ENCODE measurements at regions not wholly inside any gene's neighbourhood (a gene's known extent, or its start where the extent isn't known, plus 50 kb on each side); places are given as distances from the start of the nearest gene placed in this dataset.

DNA sequence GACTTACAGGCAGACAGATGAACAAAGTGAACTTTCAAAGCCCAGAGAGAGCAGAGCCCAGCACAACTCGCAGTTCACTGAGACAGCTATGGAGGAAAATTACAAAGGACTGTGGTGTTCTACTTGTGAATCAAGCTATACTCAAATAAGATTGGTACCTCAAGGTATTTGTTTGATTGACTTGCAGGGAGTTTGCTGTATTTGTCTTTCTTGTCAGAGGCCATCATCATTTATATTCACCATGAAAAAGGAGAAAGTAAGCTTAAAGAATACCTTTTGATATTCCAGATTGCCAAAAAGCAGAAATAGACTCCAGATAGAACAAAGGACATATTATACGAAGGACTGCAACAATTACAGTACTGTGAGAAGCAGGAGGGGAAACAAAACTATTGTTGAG, 1047.9 kb downstream of the RPA4 start:
- no peak for TF ChIP-seq CEBPB (IDR thresholded peaks at IDR 0.05)
- TF ChIP-seq ZBTB7A (IDR thresholded peaks at IDR 0.05; ENCODE audit: low read depth): no peak
- TF ChIP-seq YY1 (IDR thresholded peaks at IDR 0.05; ENCODE audit: low read depth): no peak
- TF ChIP-seq TCF12 (IDR thresholded peaks at IDR 0.05; ENCODE audit: low read depth): no peak
- TF ChIP-seq, protein P1, sequence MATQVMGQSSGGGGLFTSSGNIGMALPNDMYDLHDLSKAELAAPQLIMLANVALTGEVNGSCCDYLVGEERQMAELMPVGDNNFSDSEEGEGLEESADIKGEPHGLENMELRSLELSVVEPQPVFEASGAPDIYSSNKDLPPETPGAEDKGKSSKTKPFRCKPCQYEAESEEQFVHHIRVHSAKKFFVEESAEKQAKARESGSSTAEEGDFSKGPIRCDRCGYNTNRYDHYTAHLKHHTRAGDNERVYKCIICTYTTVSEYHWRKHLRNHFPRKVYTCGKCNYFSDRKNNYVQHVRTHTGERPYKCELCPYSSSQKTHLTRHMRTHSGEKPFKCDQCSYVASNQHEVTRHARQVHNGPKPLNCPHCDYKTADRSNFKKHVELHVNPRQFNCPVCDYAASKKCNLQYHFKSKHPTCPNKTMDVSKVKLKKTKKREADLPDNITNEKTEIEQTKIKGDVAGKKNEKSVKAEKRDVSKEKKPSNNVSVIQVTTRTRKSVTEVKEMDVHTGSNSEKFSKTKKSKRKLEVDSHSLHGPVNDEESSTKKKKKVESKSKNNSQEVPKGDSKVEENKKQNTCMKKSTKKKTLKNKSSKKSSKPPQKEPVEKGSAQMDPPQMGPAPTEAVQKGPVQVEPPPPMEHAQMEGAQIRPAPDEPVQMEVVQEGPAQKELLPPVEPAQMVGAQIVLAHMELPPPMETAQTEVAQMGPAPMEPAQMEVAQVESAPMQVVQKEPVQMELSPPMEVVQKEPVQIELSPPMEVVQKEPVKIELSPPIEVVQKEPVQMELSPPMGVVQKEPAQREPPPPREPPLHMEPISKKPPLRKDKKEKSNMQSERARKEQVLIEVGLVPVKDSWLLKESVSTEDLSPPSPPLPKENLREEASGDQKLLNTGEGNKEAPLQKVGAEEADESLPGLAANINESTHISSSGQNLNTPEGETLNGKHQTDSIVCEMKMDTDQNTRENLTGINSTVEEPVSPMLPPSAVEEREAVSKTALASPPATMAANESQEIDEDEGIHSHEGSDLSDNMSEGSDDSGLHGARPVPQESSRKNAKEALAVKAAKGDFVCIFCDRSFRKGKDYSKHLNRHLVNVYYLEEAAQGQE (IDR thresholded peaks at IDR 0.05; ENCODE audit: low read depth): no peak

DNA sequence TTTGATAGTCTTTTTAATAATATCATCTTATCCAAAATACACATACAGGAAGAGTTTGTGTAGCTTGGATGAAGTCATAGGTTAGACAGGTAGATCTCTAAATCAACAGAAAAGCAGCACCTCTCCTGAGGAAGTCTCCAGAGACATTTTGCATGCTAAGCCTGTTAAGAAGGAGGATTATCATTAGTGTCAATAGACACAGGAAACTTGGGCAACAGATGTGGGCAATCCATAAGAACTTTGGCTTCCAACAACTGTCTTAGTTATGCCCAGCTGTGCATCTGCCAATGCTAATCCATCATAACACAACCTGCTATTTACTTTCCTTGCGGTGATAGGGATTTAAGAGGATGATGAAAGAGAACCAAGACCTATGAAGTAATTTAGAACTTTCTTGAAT, 1052.6 kb downstream of the RPA4 start:
- TF ChIP-seq CREB1 (IDR thresholded peaks at IDR 0.05; ENCODE audit: low read depth) (no peak), FOXM1 (IDR thresholded peaks at IDR 0.05; ENCODE audit: borderline replicate concordance, low read depth) (no peak), TEAD4 (IDR thresholded peaks at IDR 0.05) (no peak), ZBTB7A (IDR thresholded peaks at IDR 0.05; ENCODE audit: low read depth) (no peak), CEBPB (IDR thresholded peaks at IDR 0.05) (no peak), EGR1 (IDR thresholded peaks at IDR 0.05) (no peak), TCF12 (IDR thresholded peaks at IDR 0.05; ENCODE audit: low read depth) (no peak), RAD21 (IDR thresholded peaks at IDR 0.05; ENCODE audit: low read depth) (no peak), YY1 (IDR thresholded peaks at IDR 0.05; ENCODE audit: low read depth) (no peak), TAF1 (IDR thresholded peaks at IDR 0.05; ENCODE audit: low read depth) (no peak), MAX (IDR thresholded peaks at IDR 0.05) (no peak), EP300 (IDR thresholded peaks at IDR 0.05; ENCODE audit: borderline replicate concordance) (no peak), NFIC (IDR thresholded peaks at IDR 0.05) (no peak)
- TF ChIP-seq, protein P2, sequence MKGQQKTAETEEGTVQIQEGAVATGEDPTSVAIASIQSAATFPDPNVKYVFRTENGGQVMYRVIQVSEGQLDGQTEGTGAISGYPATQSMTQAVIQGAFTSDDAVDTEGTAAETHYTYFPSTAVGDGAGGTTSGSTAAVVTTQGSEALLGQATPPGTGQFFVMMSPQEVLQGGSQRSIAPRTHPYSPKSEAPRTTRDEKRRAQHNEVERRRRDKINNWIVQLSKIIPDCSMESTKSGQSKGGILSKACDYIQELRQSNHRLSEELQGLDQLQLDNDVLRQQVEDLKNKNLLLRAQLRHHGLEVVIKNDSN (IDR thresholded peaks at IDR 0.05): no peak
- TF ChIP-seq, protein P1 (IDR thresholded peaks at IDR 0.05; ENCODE audit: low read depth): no peak

DNA sequence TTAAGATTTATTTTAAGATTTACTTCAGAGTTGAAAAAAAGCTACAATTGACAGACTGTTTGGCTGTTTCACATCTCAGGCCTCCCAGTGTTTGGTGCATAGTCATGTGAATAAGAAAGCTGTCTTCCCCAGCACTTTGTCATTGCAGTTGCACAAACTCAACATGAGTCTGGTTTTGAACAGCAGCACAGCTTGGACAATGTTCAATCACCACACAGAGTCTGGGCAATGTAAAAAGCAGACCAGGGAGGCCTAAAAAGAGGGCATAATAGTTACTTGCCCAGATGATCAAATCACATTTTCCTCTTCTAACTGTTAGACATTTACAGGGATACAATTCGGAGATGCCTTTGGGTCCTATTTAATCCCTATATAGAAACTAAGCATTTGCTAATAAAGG, 1055.0 kb downstream of the RPA4 start:
- TF ChIP-seq TEAD4 (IDR thresholded peaks at IDR 0.05) (no peak), EGR1 (IDR thresholded peaks at IDR 0.05) (no peak), MAX (IDR thresholded peaks at IDR 0.05) (no peak)
- TF ChIP-seq, protein P2 (IDR thresholded peaks at IDR 0.05): no peak

DNA sequence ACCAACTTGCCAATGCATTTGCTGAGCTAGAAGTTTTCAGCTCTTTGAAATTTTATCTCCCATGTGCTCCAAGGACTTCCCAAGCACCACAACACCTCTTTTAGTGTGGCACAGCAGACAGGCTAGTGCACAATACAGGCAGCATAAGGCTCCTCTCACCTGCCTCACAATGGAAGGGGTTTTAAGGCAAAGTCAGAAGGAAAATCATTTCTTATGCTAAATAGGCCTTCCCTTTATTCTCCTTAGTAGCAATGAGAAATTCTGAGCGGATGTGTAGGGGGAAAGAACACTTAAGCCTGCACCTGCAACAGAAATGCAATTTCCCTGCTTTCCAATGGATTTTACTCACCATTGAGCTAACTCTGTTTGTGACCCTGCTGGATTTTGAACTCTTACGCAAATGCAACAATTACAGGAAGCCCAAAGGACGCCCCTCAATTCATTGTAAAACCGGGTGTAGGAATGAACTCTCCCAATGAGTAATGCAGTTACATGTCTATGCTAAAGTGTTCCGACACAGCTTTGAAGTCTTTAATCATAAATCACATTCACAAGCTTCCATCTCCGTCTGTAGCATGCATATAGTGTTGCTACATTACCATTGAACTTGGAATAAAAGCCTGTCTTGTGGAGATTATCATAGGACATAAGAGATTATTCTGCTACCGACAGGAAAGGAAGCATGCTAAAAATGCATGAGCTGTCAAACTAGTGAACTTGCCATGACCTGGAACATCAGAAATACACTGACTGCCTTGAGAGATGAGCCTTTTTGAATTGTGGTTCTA, 1084.9 kb downstream of the RPA4 start:
- TF ChIP-seq YY1 (IDR thresholded peaks at IDR 0.05; ENCODE audit: low read depth) (no peak), NFIC (IDR thresholded peaks at IDR 0.05) (no peak), MAX (IDR thresholded peaks at IDR 0.05) (no peak), FOXM1 (IDR thresholded peaks at IDR 0.05; ENCODE audit: borderline replicate concordance, low read depth) (no peak), EGR1 (IDR thresholded peaks at IDR 0.05) (no peak), CREB1 (IDR thresholded peaks at IDR 0.05; ENCODE audit: low read depth) (no peak), TAF1 (IDR thresholded peaks at IDR 0.05; ENCODE audit: low read depth) (no peak), CEBPB (IDR thresholded peaks at IDR 0.05) (no peak), RAD21 (IDR thresholded peaks at IDR 0.05; ENCODE audit: low read depth) (no peak)
- TF ChIP-seq, protein P1 (IDR thresholded peaks at IDR 0.05; ENCODE audit: low read depth): no peak
- TF ChIP-seq, protein P2 (IDR thresholded peaks at IDR 0.05): no peak

Data from Ishikawa (cell line).